ENCODE measurements at regions not wholly inside any gene's neighbourhood (a gene's known extent, or its start where the extent isn't known, plus 50 kb on each side); places are given as distances from the start of the nearest gene placed in this dataset.
A peak's percentile ranks its signal among the peaks of the same experiment; 100 is the strongest.
"Not testable (repeated sequence)": the region's sequence is repeated elsewhere in the genome, so short reads cannot be mapped to it uniquely, and the experiment has no call there.

- H3K4me1 ChIP-seq (replicated peaks in 1 of 2) = peaks cover 0 to 2% of the 10 kb centered on the region in 2 donors
- WGBS, 10 experiments = 14 to 100% (median 91%) methylated on average over 1 to 2 of the region's 2 CpGs; no CpG with 5 or more reads in 2 of the 10 experiments
- H3K27ac ChIP-seq = no peak overlapping the region
- no peak for ATAC-seq (replicated peaks in 6 of 8)
- in situ Hi-C loops (cut with MboI; ENCODE audit: low pct_unique_long_range_greater_than_20kb in 2 of 9, low sequenced_read_pairs in 9 of 9, unreplicated experiment in 9 of 9) = no loop called here
- no peak overlapping the region for H3K4me3 ChIP-seq
These were observed 1267.8 kb downstream of the SUCLG1 start for GRCh38 chr2:83191316-83191715.

- Histone ChIP-seq H3K27ac (no peak overlapping the region), H3K4me3 (no peak overlapping the region), H3K4me1 (replicated peaks in 1 of 2) (peaks cover 3 to 8% of the 10 kb centered on the region in 2 donors)
- WGBS, 10 experiments = 11 to 61% (median 36%) methylated on average over 2 to 8 of the region's 8 CpGs; no CpG with 5 or more reads in 1 of the 10 experiments
- in situ Hi-C loops (cut with MboI; ENCODE audit: low pct_unique_long_range_greater_than_20kb in 2 of 9, low sequenced_read_pairs in 9 of 9, unreplicated experiment in 9 of 9) = no loop called here
- ATAC-seq (replicated peaks in 6 of 8) = peak in 5 of 8 experiments; percentile 97 to 99 (median 99)
These were observed 1272.8 kb downstream of the SUCLG1 start for GRCh38 chr2:83186105-83186760.

- H3K4me3 ChIP-seq; ATAC-seq (replicated peaks in 6 of 8); in situ Hi-C loops (cut with MboI; ENCODE audit: low pct_unique_long_range_greater_than_20kb in 2 of 9, low sequenced_read_pairs in 9 of 9, unreplicated experiment in 9 of 9); H3K27ac ChIP-seq; H3K4me1 ChIP-seq (replicated peaks in 1 of 2): not testable (repeated sequence)
- 64 to 100% (median 98%) methylated on average over 1 to 8 of the region's 34 CpGs; no CpG with 5 or more reads in 5 of the 10 experiments for WGBS, 10 experiments
These were observed 1278.1 kb downstream of the SUCLG1 start for GRCh38 chr2:83180862-83181530.

DNA sequence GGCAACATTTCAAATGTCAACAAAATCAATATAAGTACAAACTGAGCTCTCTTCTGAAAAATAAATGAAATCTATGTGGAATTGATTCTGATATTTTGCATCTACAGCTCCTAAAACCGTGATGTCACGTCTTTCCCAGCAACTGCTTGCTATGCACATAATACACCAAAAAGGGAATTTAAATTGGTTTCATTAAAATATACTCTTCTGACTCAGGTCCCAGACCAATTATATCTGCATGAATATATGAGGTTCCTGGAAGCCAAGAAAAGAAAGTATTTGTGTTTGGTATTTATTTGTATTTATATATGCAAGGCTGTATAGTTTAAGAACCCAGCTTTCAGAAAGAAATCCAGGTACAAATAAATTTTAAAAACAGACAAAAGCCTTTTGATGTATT lies 1282.5 kb downstream of the SUCLG1 start:
- Histone ChIP-seq H3K4me3 (no peak overlapping the region), H3K4me1 (replicated peaks in 1 of 2) (no peaks in the 10 kb centered on the region), H3K27ac (no peak overlapping the region)
- in situ Hi-C loops (cut with MboI; ENCODE audit: low pct_unique_long_range_greater_than_20kb in 2 of 9, low sequenced_read_pairs in 9 of 9, unreplicated experiment in 9 of 9) = no loop called here
- 8 to 100% (median 85%) methylated on average over 1 to 2 of the region's 2 CpGs; no CpG with 5 or more reads in 2 of the 10 experiments for WGBS, 10 experiments
- ATAC-seq (replicated peaks in 6 of 8) = peak in 2 of 8 experiments; percentile 86 to 94

DNA sequence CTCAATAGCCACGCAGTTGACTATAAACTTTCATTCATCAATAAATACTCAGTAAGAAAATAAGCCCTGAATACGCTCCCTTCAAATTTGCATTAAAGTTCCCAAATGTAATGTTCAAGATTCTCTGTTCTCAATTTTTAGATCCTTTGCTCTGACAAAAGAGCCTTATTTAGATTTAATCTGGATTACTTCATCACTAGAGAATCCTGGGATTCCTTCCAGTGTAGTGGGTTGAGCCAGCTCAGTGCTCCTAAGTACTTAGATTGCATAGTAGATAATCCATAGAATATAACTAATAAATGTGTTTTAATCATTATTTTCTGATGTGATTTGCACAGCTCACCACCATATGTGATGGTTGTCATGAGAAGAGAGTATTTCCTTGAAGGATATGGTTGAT lies 1286.2 kb downstream of the SUCLG1 start:
- in situ Hi-C loops (cut with MboI; ENCODE audit: low pct_unique_long_range_greater_than_20kb in 2 of 9, low sequenced_read_pairs in 9 of 9, unreplicated experiment in 9 of 9) = no loop called here
- 0 to 100% (median 63%) methylated on average over 1 to 2 of the region's 2 CpGs; no CpG with 5 or more reads in 2 of the 10 experiments for WGBS, 10 experiments
- H3K4me1 ChIP-seq (replicated peaks in 1 of 2) = no peaks in the 10 kb centered on the region
- H3K27ac ChIP-seq = no peak overlapping the region
- H3K4me3 ChIP-seq = no peak overlapping the region
- ATAC-seq (replicated peaks in 6 of 8) = no peak

DNA sequence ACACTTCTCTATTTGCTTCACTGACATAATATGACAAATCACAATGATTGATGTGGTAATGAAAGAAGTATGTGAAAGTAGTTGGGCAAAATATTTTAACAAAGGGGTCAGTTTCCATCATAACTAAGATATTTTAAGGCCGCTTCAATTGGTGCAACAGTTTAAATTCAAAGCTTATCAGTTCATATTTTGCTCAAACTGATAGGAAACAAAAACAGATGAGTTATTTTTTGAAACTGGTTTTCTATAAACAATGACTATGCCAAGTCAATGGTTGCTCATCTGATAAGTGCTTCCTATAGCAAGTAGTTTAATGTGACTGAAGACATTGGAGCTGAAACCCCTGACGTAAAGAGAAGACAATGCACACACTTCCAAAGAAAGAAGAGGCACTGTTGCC lies 1290.7 kb downstream of the SUCLG1 start:
- 11 to 100% (median 89%) methylated on average over 1 to 2 of the region's 2 CpGs; no CpG with 5 or more reads in 1 of the 10 experiments for WGBS, 10 experiments
- in situ Hi-C loops (cut with MboI; ENCODE audit: low pct_unique_long_range_greater_than_20kb in 2 of 9, low sequenced_read_pairs in 9 of 9, unreplicated experiment in 9 of 9) = no loop called here
- Histone ChIP-seq H3K4me1 (replicated peaks in 1 of 2) (no peaks in the 10 kb centered on the region), H3K4me3 (no peak overlapping the region), H3K27ac (no peak overlapping the region)
- ATAC-seq (replicated peaks in 6 of 8) = no peak

GRCh38 chr2:83162421-83162820 lies 1296.7 kb downstream of the SUCLG1 start:
- peak in 1 of 8 experiments; percentile 36 for ATAC-seq (replicated peaks in 6 of 8)
- no peak overlapping the region for H3K27ac ChIP-seq
- H3K4me1 ChIP-seq (replicated peaks in 1 of 2) = no peaks in the 10 kb centered on the region
- 6 to 100% (median 89%) methylated on average over 1 to 3 of the region's 3 CpGs; no CpG with 5 or more reads in 4 of the 10 experiments for WGBS, 10 experiments
- in situ Hi-C loops (cut with MboI; ENCODE audit: low pct_unique_long_range_greater_than_20kb in 2 of 9, low sequenced_read_pairs in 9 of 9, unreplicated experiment in 9 of 9) = no loop called here
- H3K4me3 ChIP-seq = no peak overlapping the region

DNA sequence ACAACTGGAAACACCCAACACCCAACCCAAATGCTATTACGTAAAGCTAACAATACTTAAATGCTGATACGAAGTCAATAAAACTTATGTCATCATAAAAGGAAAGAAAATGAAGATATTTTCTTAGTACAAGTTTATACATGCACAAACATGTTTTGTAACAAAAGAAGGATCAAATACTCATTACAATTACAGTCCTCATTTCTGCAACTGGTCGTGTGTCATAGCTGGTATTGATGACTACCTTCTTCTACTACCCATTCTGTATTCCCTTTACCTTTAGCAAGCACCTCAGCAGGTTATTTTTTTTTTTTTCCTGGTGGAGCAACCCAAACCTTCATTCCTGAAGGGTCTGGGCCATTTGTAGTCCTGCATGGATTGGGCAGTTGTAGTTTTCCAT lies 1298.5 kb downstream of the SUCLG1 start:
- no peak overlapping the region for H3K27ac ChIP-seq
- no peak overlapping the region for H3K4me3 ChIP-seq
- no peaks in the 10 kb centered on the region for H3K4me1 ChIP-seq (replicated peaks in 1 of 2)
- no peak for ATAC-seq (replicated peaks in 6 of 8)
- WGBS, 10 experiments = 20 to 100% (median 70%) methylated on average over 1 to 3 of the region's 3 CpGs; no CpG with 5 or more reads in 2 of the 10 experiments
- in situ Hi-C loops (cut with MboI; ENCODE audit: low pct_unique_long_range_greater_than_20kb in 2 of 9, low sequenced_read_pairs in 9 of 9, unreplicated experiment in 9 of 9) = no loop called here

DNA sequence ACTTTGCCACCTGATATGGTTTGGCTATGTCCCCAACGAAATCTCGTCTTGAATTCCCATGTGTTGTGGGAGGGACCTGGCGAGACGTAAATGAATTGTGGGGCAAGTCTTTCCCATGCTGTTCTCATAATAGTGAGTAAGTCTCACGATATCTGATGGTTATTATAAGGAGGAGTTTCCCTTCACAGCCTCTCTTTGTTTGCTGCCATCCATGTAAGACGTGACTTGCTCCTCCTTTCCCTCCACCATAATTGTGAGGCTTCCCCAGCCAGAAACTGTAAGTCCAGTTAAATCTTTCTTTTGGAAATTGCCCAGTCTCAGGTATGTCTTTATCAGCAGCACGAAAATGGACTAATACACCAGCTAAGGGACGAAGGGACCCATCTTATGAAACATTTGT lies 1303.3 kb downstream of the SUCLG1 start:
- no peak overlapping the region for H3K4me3 ChIP-seq
- 0 to 93% (median 75%) methylated on average over 2 to 8 of the region's 8 CpGs; no CpG with 5 or more reads in 1 of the 10 experiments for WGBS, 10 experiments
- H3K27ac ChIP-seq = no peak overlapping the region
- no peaks in the 10 kb centered on the region for H3K4me1 ChIP-seq (replicated peaks in 1 of 2)
- ATAC-seq (replicated peaks in 6 of 8) = no peak
- in situ Hi-C loops (cut with MboI; ENCODE audit: low pct_unique_long_range_greater_than_20kb in 2 of 9, low sequenced_read_pairs in 9 of 9, unreplicated experiment in 9 of 9) = no loop called here

- no peak for ATAC-seq (replicated peaks in 6 of 8)
- WGBS, 10 experiments = 0 to 100% (median 80%) methylated on average over 1 of the region's 1 CpG; no CpG with 5 or more reads in 1 of the 10 experiments
- in situ Hi-C loops (cut with MboI; ENCODE audit: low pct_unique_long_range_greater_than_20kb in 2 of 9, low sequenced_read_pairs in 9 of 9, unreplicated experiment in 9 of 9) = no loop called here
These were observed 1315.1 kb downstream of the SUCLG1 start for GRCh38 chr2:83143946-83144345.

DNA sequence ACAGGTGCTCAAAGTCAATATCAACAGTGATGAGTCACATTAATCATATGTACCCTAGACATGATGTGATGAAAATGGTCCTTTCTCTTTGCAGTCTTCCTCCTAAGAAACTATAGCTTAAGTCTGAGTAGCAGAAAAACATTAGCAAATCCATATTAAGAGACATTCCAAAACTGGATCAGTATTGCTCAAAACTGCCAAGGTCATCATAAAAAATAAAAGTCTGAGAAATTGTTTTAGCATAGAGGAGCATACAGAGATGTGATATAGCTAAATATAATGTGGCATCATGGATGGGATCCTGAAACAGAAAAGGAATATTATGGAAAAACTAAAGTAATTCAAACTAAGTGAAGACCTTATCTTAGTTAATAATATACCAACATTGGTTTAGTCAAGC lies 1316.1 kb downstream of the SUCLG1 start:
- in situ Hi-C loops (cut with MboI; ENCODE audit: low pct_unique_long_range_greater_than_20kb in 2 of 9, low sequenced_read_pairs in 9 of 9, unreplicated experiment in 9 of 9) = no loop called here
- Histone ChIP-seq H3K27ac (no peak overlapping the region), H3K4me1 (replicated peaks in 1 of 2) (no peaks in the 10 kb centered on the region), H3K4me3 (no peak overlapping the region)
- no peak for ATAC-seq (replicated peaks in 6 of 8)

More at GRCh38 chr2:83143946-83144345, 1315.1 kb downstream of the SUCLG1 start:
- H3K4me1 ChIP-seq (replicated peaks in 1 of 2) = no peaks in the 10 kb centered on the region
- no peak overlapping the region for H3K27ac ChIP-seq
- no peak overlapping the region for H3K4me3 ChIP-seq

GRCh38 chr2:83115606-83116005 lies 1343.5 kb downstream of the SUCLG1 start:
- ATAC-seq (replicated peaks in 6 of 8) = no peak
- WGBS, 10 experiments = 57 to 100% (median 73%) methylated on average over 1 of the region's 1 CpG; no CpG with 5 or more reads in 4 of the 10 experiments
- no peak overlapping the region for H3K27ac ChIP-seq
- in situ Hi-C loops (cut with MboI; ENCODE audit: low pct_unique_long_range_greater_than_20kb in 2 of 9, low sequenced_read_pairs in 9 of 9, unreplicated experiment in 9 of 9) = no loop called here
- H3K4me3 ChIP-seq = no peak overlapping the region
- no peaks in the 10 kb centered on the region for H3K4me1 ChIP-seq (replicated peaks in 1 of 2)

GRCh38 chr2:83115155-83115554 lies 1343.9 kb downstream of the SUCLG1 start:
- no peak for ATAC-seq (replicated peaks in 6 of 8)
- in situ Hi-C loops (cut with MboI; ENCODE audit: low pct_unique_long_range_greater_than_20kb in 2 of 9, low sequenced_read_pairs in 9 of 9, unreplicated experiment in 9 of 9) = no loop called here
- no peak overlapping the region for H3K27ac ChIP-seq
- no peak overlapping the region for H3K4me3 ChIP-seq
- H3K4me1 ChIP-seq (replicated peaks in 1 of 2) = no peaks in the 10 kb centered on the region
- 43 to 100% (median 57%) methylated on average over 1 of the region's 1 CpG; no CpG with 5 or more reads in 7 of the 10 experiments for WGBS, 10 experiments

Data from motor neuron (in vitro differentiated cells).